Keratinocyte (primary cell): ENCODE measurements at regions not wholly inside any gene's neighbourhood (a gene's known extent, or its start where the extent isn't known, plus 50 kb on each side); places are given as distances from the start of the nearest gene placed in this dataset.

Experiments
- EZH2 ChIP-seq: IDR thresholded peaks from one replicate; pipeline ENCODE4 v1.6.1; 2012; ENCODE audit warnings: inconsistent platforms, mild to moderate bottlenecking, low read length, moderate library complexity
- TF ChIP-seq, protein P1 (sequence below), 3 experiments: IDR thresholded peaks in 1 of 3; conservative IDR thresholded peaks in 1 of 3; optimal IDR thresholded peaks in 1 of 3; 2 replicates in 2 of 3; 3 replicates in 1 of 3; pipeline versions ENCODE3 to v1.5.1; 2011; ENCODE audit warnings: low read length in 3 of 3, mild to moderate bottlenecking in 3 of 3, moderate library complexity in 2 of 3, control low read depth in 1 of 3, inconsistent platforms in 1 of 3; ENCODE audit not compliant: insufficient read depth in 2 of 3; ENCODE audit errors: extremely low read depth in 1 of 3

DNA sequence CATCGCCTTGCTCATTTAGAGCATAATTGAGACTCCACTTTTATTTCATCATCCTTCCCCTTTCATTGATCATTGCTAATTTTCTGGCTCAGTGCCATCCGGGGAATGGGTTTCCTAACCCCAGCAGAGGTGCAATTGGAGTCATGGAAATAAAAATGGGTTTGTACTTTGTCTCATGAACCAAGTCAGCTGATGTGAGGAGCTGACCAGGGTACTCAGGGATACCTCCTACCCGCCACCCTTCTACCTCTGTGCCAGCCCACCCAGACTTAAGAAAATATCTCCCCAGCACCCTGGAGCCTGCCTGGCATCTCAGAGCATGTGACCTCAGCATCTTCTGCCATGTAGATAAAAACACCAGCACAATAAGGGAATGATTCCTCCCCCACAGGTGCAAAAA is 59.1 kb upstream of the MAFB start:
- TF ChIP-seq, protein P1, sequence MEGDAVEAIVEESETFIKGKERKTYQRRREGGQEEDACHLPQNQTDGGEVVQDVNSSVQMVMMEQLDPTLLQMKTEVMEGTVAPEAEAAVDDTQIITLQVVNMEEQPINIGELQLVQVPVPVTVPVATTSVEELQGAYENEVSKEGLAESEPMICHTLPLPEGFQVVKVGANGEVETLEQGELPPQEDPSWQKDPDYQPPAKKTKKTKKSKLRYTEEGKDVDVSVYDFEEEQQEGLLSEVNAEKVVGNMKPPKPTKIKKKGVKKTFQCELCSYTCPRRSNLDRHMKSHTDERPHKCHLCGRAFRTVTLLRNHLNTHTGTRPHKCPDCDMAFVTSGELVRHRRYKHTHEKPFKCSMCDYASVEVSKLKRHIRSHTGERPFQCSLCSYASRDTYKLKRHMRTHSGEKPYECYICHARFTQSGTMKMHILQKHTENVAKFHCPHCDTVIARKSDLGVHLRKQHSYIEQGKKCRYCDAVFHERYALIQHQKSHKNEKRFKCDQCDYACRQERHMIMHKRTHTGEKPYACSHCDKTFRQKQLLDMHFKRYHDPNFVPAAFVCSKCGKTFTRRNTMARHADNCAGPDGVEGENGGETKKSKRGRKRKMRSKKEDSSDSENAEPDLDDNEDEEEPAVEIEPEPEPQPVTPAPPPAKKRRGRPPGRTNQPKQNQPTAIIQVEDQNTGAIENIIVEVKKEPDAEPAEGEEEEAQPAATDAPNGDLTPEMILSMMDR (optimal IDR thresholded peaks at IDR 0.05 in 1 of 3, IDR thresholded peaks at IDR 0.05 in 1 of 3, conservative IDR thresholded peaks at IDR 0.05 in 1 of 3; ENCODE audit: extremely low read depth in 1 of 3, insufficient read depth in 2 of 3, low read length in 3 of 3), result no peak
- TF ChIP-seq EZH2, result no peak
